ENCODE measurements at regions not wholly inside any gene's neighbourhood (a gene's known extent, or its start where the extent isn't known, plus 50 kb on each side); places are given as distances from the start of the nearest gene placed in this dataset.

DNA sequence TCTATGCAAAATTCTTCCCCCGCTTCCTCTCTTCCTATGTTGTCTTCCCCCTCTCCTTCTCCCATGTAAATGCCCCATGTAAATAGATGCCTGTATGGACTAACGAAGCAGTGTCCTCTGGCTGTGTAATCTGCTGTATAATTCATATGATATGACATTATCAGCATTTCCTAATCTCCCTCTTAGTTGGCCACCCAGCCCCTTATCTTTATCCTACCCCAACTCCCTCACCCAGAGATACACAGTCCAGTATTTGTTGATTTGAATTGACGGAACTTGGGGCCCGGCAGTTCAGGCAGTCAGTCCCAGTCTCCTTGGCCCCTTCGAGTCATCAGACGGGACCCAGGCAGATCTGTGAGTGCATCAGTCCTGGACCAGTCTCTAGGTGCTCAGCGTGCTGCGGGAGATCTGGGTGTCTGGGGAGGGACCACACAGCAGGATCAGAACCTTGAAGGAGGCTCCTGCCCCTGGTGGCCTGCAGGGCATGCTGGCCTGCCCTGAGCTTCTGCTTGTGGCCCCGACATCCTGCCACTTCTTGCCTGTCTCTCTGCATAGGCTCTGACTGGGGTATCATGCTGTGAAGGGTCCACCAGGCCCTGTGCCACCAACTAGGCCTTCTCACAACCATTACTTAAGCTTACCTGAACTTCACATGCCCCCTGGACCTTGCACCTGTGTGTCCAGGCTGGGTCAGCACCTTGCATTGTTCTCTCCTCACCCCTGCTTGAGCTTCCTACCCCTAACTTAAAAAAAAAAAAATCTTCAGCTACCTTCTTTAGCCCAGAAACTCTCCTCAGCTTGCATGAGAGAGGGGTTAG lies 88.1 kb upstream of the ATL2 start:
- no peak for TF ChIP-seq EZH2 (IDR thresholded peaks at IDR 0.05; ENCODE audit: borderline replicate concordance, low read depth, low read length, severe bottlenecking)
- TF ChIP-seq, protein P1, sequence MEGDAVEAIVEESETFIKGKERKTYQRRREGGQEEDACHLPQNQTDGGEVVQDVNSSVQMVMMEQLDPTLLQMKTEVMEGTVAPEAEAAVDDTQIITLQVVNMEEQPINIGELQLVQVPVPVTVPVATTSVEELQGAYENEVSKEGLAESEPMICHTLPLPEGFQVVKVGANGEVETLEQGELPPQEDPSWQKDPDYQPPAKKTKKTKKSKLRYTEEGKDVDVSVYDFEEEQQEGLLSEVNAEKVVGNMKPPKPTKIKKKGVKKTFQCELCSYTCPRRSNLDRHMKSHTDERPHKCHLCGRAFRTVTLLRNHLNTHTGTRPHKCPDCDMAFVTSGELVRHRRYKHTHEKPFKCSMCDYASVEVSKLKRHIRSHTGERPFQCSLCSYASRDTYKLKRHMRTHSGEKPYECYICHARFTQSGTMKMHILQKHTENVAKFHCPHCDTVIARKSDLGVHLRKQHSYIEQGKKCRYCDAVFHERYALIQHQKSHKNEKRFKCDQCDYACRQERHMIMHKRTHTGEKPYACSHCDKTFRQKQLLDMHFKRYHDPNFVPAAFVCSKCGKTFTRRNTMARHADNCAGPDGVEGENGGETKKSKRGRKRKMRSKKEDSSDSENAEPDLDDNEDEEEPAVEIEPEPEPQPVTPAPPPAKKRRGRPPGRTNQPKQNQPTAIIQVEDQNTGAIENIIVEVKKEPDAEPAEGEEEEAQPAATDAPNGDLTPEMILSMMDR (IDR thresholded peaks at IDR 0.05; ENCODE audit: borderline replicate concordance, extremely low read depth, low read length, poor library complexity, severe bottlenecking): no peak

Data from DND-41 (cell line).